Trophoblast cell (in vitro differentiated cells and primary cell): ENCODE measurements at regions not wholly inside any gene's neighbourhood (a gene's known extent, or its start where the extent isn't known, plus 50 kb on each side); places are given as distances from the start of the nearest gene placed in this dataset.

Experiments used
- DNase-seq, 2 donors: peaks; one replicate each; pipeline ENCODE4 v3.0.0-alpha.2; 2016
- H2AFZ ChIP-seq: 2 replicates; pipeline ENCODE4 v1.6.1; 2013; ENCODE audit warnings: low read length, moderate library complexity, mild to moderate bottlenecking; ENCODE audit not compliant: insufficient read depth, poor library complexity
- H2AK5ac ChIP-seq: 2 replicates; pipeline ENCODE4 v1.6.1; 2013; ENCODE audit warnings: mild to moderate bottlenecking, low read length
- H2BK120ac ChIP-seq: 2 replicates; pipeline ENCODE4 v1.6.1; 2013; ENCODE audit warnings: low read length, mild to moderate bottlenecking, moderate library complexity; ENCODE audit not compliant: insufficient read depth, poor library complexity
- H2BK12ac ChIP-seq: 2 replicates; pipeline ENCODE4 v1.6.1; 2013; ENCODE audit warnings: mild to moderate bottlenecking, low read length, moderate library complexity
- H2BK5ac ChIP-seq: 2 replicates; pipeline ENCODE4 v1.6.1; 2013; ENCODE audit warnings: low read length, low read depth, moderate library complexity, mild to moderate bottlenecking; ENCODE audit not compliant: poor library complexity
- H3K14ac ChIP-seq: 2 replicates; pipeline ENCODE4 v1.6.1; 2013; ENCODE audit warnings: mild to moderate bottlenecking, low read length
- H3K18ac ChIP-seq: 2 replicates; pipeline ENCODE4 v1.6.1; 2013; ENCODE audit warnings: mild to moderate bottlenecking, low read length
- H3K23ac ChIP-seq: 2 replicates; pipeline ENCODE4 v1.6.1; 2013; ENCODE audit warnings: low read length
- H3K27ac ChIP-seq: 2 replicates; pipeline ENCODE4 v1.5.1; 2013; ENCODE audit warnings: low read depth, mild to moderate bottlenecking, inconsistent platforms, low read length, moderate library complexity
- H3K27me3 ChIP-seq: 2 replicates; pipeline ENCODE4 v1.6.1; 2013; ENCODE audit warnings: inconsistent platforms, mild to moderate bottlenecking, low read length, moderate library complexity; ENCODE audit not compliant: insufficient read depth
- H3K36me3 ChIP-seq, 2 experiments: 1 replicate in 1 of 2; 2 replicates in 1 of 2; pipeline ENCODE4 v1.6.1; 2013; ENCODE audit warnings: low read length in 2 of 2, mild to moderate bottlenecking in 2 of 2, moderate library complexity in 1 of 2; ENCODE audit not compliant: insufficient read depth in 2 of 2, control insufficient read depth in 1 of 2
- H3K4ac ChIP-seq: 2 replicates; pipeline ENCODE4 v1.6.1; 2013; ENCODE audit warnings: low read depth, mild to moderate bottlenecking, low read length, moderate library complexity
- H3K4me1 ChIP-seq, 2 experiments: 1 replicate in 1 of 2; 2 replicates in 1 of 2; pipeline ENCODE4 v1.6.1; 2013; ENCODE audit warnings: low read length in 2 of 2, mild to moderate bottlenecking in 2 of 2, moderate library complexity in 1 of 2; ENCODE audit not compliant: insufficient read depth in 2 of 2, control insufficient read depth in 1 of 2
- H3K4me2 ChIP-seq: 2 replicates; pipeline ENCODE4 v1.6.1; 2013; ENCODE audit warnings: inconsistent platforms, mild to moderate bottlenecking, low read length, moderate library complexity
- H3K4me3 ChIP-seq: 2 replicates; pipeline ENCODE4 v1.5.1; 2013; ENCODE audit warnings: mild to moderate bottlenecking, low read depth, low read length, inconsistent platforms
- H3K79me1 ChIP-seq: one replicate; pipeline ENCODE4 v1.6.1; 2013; ENCODE audit warnings: low read length
- H3K79me2 ChIP-seq: 2 replicates; pipeline ENCODE4 v1.6.1; 2013; ENCODE audit warnings: low read length, mild to moderate bottlenecking; ENCODE audit not compliant: control insufficient read depth, insufficient read depth, poor library complexity
- H3K9ac ChIP-seq: 2 replicates; pipeline ENCODE4 v1.6.1; 2013; ENCODE audit warnings: mild to moderate bottlenecking, low read length
- H3K9me3 ChIP-seq: 2 replicates; pipeline ENCODE4 v1.6.1; 2013; ENCODE audit warnings: low read depth, mild to moderate bottlenecking, control low read depth, inconsistent platforms, low read length; ENCODE audit not compliant: insufficient read depth
- H4K12ac ChIP-seq: 2 replicates; pipeline ENCODE4 v1.6.1; 2013; ENCODE audit warnings: low read depth, mild to moderate bottlenecking, low read length, moderate library complexity
- H4K8ac ChIP-seq: 2 replicates; pipeline ENCODE4 v1.6.1; 2013; ENCODE audit warnings: low read depth, mild to moderate bottlenecking, low read length, moderate library complexity
- H4K91ac ChIP-seq: one replicate; pipeline ENCODE4 v1.6.1; 2013; ENCODE audit warnings: low read depth, mild to moderate bottlenecking, low read length, moderate library complexity
- WGBS: extraction: QIAGEN DNeasy Blood & Tissue Kit; methylation state at CpG from one replicate; pipeline ENCODE4 v1.1.7; 2013; ENCODE audit warnings: missing lambda C conversion rate; ENCODE audit not compliant: insufficient read length, insufficient coverage; ENCODE audit errors: extremely low coverage; 5-methylcytosine and 5-hydroxymethylcytosine counted together

- Histone ChIP-seq H3K4me1 (peaks cover 0 to 3% of the 10 kb centered on the region in 2 experiments), H3K79me1 (no peaks in the 10 kb centered on the region), H2BK120ac (no peak overlapping the region), H4K12ac (no peak overlapping the region), H3K27ac (no peak overlapping the region), H3K9ac (no peak overlapping the region), H3K9me3 (no peaks in the 10 kb centered on the region), H2AFZ (no peak overlapping the region), H3K27me3 (no peaks in the 10 kb centered on the region), H2BK12ac (no peak overlapping the region), H3K4me2 (no peak overlapping the region), H2BK5ac (no peak overlapping the region), H3K4me3 (no peak overlapping the region), H3K4ac (no peak overlapping the region), H3K23ac (no peak overlapping the region), H2AK5ac (no peak overlapping the region), H3K79me2 (no peaks in the 10 kb centered on the region), H4K91ac (no peak overlapping the region), H3K18ac (no peak overlapping the region), H3K14ac (no peak overlapping the region), H4K8ac (no peak overlapping the region), H3K36me3 (no peaks in the 10 kb centered on the region)
- no peak for DNase-seq
- no CpG with 5 or more reads among the region's 2 CpGs for WGBS
These were observed 322.0 kb downstream of the CRPPA start for GRCh38 chr7:16099302-16099849.

- Histone ChIP-seq H3K14ac (no peak overlapping the region), H3K27ac (no peak overlapping the region), H3K9ac (no peak overlapping the region), H2BK120ac (no peak overlapping the region), H3K27me3 (no peaks in the 10 kb centered on the region), H4K91ac (no peak overlapping the region), H2BK5ac (no peak overlapping the region), H3K36me3 (no peaks in the 10 kb centered on the region), H4K8ac (peak overlapping the region; percentile 23), H3K23ac (no peak overlapping the region), H3K79me1 (no peaks in the 10 kb centered on the region), H4K12ac (no peak overlapping the region), H2AK5ac (no peak overlapping the region), H3K4me3 (no peak overlapping the region), H3K79me2 (no peaks in the 10 kb centered on the region), H2BK12ac (no peak overlapping the region), H3K4me2 (no peak overlapping the region), H2AFZ (no peak overlapping the region), H3K9me3 (no peaks in the 10 kb centered on the region), H3K18ac (no peak overlapping the region), H3K4ac (no peak overlapping the region), H3K4me1 (peaks cover 0 to 3% of the 10 kb centered on the region in 2 experiments)
- no CpG with 5 or more reads among the region's 5 CpGs for WGBS
- DNase-seq: peak in 1 of 2 donors; percentile 37
These were observed 322.7 kb downstream of the CRPPA start for GRCh38 chr7:16098585-16099179.

- Histone ChIP-seq H3K9me3 (no peaks in the 10 kb centered on the region), H3K4me3 (no peak overlapping the region), H2BK12ac (no peak overlapping the region), H3K36me3 (no peaks in the 10 kb centered on the region), H2AFZ (no peak overlapping the region), H3K79me1 (no peaks in the 10 kb centered on the region), H3K27ac (no peak overlapping the region), H3K79me2 (no peaks in the 10 kb centered on the region), H2BK5ac (no peak overlapping the region), H3K4me2 (no peak overlapping the region), H2AK5ac (no peak overlapping the region), H2BK120ac (no peak overlapping the region), H3K23ac (no peak overlapping the region), H3K27me3 (no peaks in the 10 kb centered on the region), H3K4me1 (peaks cover 0 to 3% of the 10 kb centered on the region in 2 experiments), H3K18ac (no peak overlapping the region), H3K14ac (no peak overlapping the region), H3K4ac (no peak overlapping the region), H4K91ac (no peak overlapping the region), H4K12ac (no peak overlapping the region), H4K8ac (no peak overlapping the region), H3K9ac (no peak overlapping the region)
- no peak for DNase-seq
These were observed 323.3 kb downstream of the CRPPA start for GRCh38 chr7:16098058-16098457.

- Histone ChIP-seq H3K79me1 (no peaks in the 10 kb centered on the region), H3K14ac (no peak overlapping the region), H3K9me3 (no peaks in the 10 kb centered on the region), H3K4me1 (peaks cover 0 to 3% of the 10 kb centered on the region in 2 experiments), H4K8ac (no peak overlapping the region), H4K12ac (no peak overlapping the region), H2BK120ac (no peak overlapping the region), H3K79me2 (no peaks in the 10 kb centered on the region), H2AFZ (no peak overlapping the region), H2AK5ac (no peak overlapping the region), H3K9ac (no peak overlapping the region), H3K4ac (no peak overlapping the region), H3K18ac (no peak overlapping the region), H2BK12ac (no peak overlapping the region), H3K23ac (no peak overlapping the region), H3K36me3 (no peaks in the 10 kb centered on the region), H3K4me3 (no peak overlapping the region), H2BK5ac (no peak overlapping the region), H3K27me3 (no peaks in the 10 kb centered on the region), H4K91ac (no peak overlapping the region), H3K27ac (peak overlapping the region; percentile 6), H3K4me2 (no peak overlapping the region)
- DNase-seq: no peak
- no CpG with 5 or more reads among the region's 3 CpGs for WGBS
These were observed 326.0 kb downstream of the CRPPA start for GRCh38 chr7:16095171-16095950.
